ENCODE measurements at regions not wholly inside any gene's neighbourhood (a gene's known extent, or its start where the extent isn't known, plus 50 kb on each side); places are given as distances from the start of the nearest gene placed in this dataset.

DNA sequence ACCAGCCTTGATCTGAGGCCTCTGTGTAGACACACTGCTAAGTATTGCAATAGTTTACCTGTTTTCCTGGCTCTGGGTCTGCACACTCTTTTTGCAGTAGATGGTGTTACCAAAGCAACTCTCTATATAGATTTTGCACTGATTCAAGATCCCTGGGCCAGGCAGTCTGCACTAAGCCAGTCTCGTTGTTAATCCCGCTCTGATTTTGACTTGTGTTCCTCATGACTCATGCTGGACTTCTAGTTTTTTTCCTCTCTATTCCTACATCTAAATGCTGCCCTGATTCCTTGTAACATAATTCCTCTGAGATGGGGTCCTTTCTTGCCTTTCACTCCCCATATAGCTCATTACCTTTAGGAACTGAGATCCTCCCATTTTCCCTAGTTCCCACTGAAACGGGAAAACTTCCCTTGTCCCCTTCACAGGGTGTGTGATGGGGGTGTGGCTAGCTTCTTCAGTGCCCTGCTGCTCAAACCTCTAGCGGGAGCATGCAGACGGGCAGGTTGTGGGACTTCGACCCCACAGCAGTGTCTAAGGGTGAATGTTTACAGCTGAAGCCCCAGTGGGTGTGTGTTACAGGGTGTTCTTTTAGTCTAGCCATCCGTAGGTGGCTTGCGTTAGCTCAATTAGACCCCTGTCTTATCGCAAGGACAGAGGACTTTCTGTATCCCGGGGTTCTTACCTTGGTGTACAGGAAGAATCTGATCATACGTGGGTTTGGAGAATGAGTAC lies 106.5 kb upstream of the RAB3GAP2 start:
- Histone ChIP-seq H3K9ac (ENCODE audit: low read length) (no peak overlapping the region), H4K20me1 (ENCODE audit: insufficient read depth, low read length) (no peaks in the 10 kb centered on the region), H3K9me3 (ENCODE audit: insufficient read depth, low read length) (peaks cover 23% of the 10 kb centered on the region), H3K4me3 (ENCODE audit: low read length) (no peak overlapping the region), H2AFZ (ENCODE audit: low read depth, low read length) (no peak overlapping the region), H3K36me3 (replicated peaks; ENCODE audit: low read depth, low read length) (peaks cover 20% of the 10 kb centered on the region), H3K79me2 (ENCODE audit: low read length) (no peaks in the 10 kb centered on the region), H3K27ac (ENCODE audit: low read length) (no peak overlapping the region), H3K4me2 (ENCODE audit: low read length) (no peak overlapping the region), H3K4me1 (ENCODE audit: low read length) (peaks cover 24% of the 10 kb centered on the region), H3K27me3 (ENCODE audit: low read depth, low read length) (no peaks in the 10 kb centered on the region)
- TF ChIP-seq CTCF (IDR thresholded peaks at IDR 0.05; ENCODE audit: low read depth, low read length) (no peak), EZH2phosphoT487 (IDR thresholded peaks at IDR 0.05; ENCODE audit: low read depth) (no peak)

DNA sequence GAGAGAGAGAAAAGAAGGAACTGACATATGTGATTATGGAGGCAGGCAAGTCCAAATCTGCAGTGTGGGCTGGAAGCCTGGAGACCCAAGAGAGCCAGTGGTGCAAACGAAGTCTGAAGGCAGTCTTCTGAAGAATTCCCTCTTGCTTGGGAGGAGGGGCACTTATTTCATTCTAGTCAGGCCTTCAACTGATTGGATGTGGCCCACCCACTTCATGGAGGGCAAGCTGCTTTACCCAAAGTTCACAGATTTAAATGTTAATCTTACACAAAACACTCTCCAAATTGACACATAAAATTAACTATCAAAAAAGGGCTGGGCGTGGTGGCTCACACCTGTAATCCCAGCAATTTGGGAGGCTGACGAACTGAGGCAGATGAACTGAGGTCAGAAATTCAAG lies 103.5 kb upstream of the RAB3GAP2 start:
- peaks cover 2% of the 10 kb centered on the region for H3K4me1 ChIP-seq (ENCODE audit: low read length)

GRCh38 chr1:220374449-220374848 lies 102.2 kb upstream of the RAB3GAP2 start:
- Histone ChIP-seq H3K4me1 (ENCODE audit: low read length) (no peaks in the 10 kb centered on the region), H3K27ac (ENCODE audit: low read length) (no peak overlapping the region), H3K9me3 (ENCODE audit: insufficient read depth, low read length) (no peaks in the 10 kb centered on the region), H3K36me3 (replicated peaks; ENCODE audit: low read depth, low read length) (no peaks in the 10 kb centered on the region), H3K27me3 (ENCODE audit: low read depth, low read length) (no peaks in the 10 kb centered on the region), H4K20me1 (ENCODE audit: insufficient read depth, low read length) (no peaks in the 10 kb centered on the region), H2AFZ (ENCODE audit: low read depth, low read length) (no peak overlapping the region), H3K4me3 (ENCODE audit: low read length) (no peak overlapping the region), H3K4me2 (ENCODE audit: low read length) (no peak overlapping the region), H3K79me2 (ENCODE audit: low read length) (no peaks in the 10 kb centered on the region), H3K9ac (ENCODE audit: low read length) (no peak overlapping the region)
- TF ChIP-seq CTCF (IDR thresholded peaks at IDR 0.05; ENCODE audit: low read depth, low read length), result no peak
- TF ChIP-seq EZH2phosphoT487 (IDR thresholded peaks at IDR 0.05; ENCODE audit: low read depth), result no peak

More for the DNA sequence above, 103.5 kb upstream of the RAB3GAP2 start:
- Histone ChIP-seq H3K27ac (ENCODE audit: low read length) (no peak overlapping the region), H3K4me3 (ENCODE audit: low read length) (no peak overlapping the region), H3K9ac (ENCODE audit: low read length) (no peak overlapping the region), H3K79me2 (ENCODE audit: low read length) (no peaks in the 10 kb centered on the region), H3K36me3 (replicated peaks; ENCODE audit: low read depth, low read length) (no peaks in the 10 kb centered on the region), H2AFZ (ENCODE audit: low read depth, low read length) (no peak overlapping the region), H3K27me3 (ENCODE audit: low read depth, low read length) (no peaks in the 10 kb centered on the region), H3K4me2 (ENCODE audit: low read length) (no peak overlapping the region), H3K9me3 (ENCODE audit: insufficient read depth, low read length) (0 out of 2 replicates have a peak, but pooled peaks cover 2% of the 10 kb centered on the region), H4K20me1 (ENCODE audit: insufficient read depth, low read length) (no peaks in the 10 kb centered on the region)
- TF ChIP-seq EZH2phosphoT487 (IDR thresholded peaks at IDR 0.05; ENCODE audit: low read depth) (no peak), CTCF (IDR thresholded peaks at IDR 0.05; ENCODE audit: low read depth, low read length) (no peak)

DNA sequence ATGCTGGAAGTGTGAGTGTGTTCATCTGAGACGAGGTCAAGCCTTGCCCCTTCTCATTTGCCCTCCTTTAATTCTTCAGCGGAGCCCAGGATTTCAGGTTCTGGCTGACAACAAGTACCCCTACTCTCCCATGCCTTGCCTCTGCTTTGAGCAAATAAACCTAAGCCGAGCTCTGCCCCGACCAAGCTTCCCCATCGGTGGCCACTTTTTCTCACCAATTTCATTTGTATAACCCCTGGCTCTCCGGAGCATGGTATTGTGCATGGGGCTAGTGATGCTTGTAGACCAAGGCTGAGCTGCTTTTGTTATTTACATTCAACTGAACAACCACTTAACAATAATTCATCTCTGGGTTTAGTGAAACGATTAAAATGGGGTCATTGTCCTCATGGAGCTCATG lies 100.2 kb upstream of the RAB3GAP2 start:
- no peak for TF ChIP-seq EZH2phosphoT487 (IDR thresholded peaks at IDR 0.05; ENCODE audit: low read depth)
- TF ChIP-seq CTCF (IDR thresholded peaks at IDR 0.05; ENCODE audit: low read depth, low read length), result no peak
- H2AFZ ChIP-seq (ENCODE audit: low read depth, low read length), result no peak overlapping the region
- H3K27me3 ChIP-seq (ENCODE audit: low read depth, low read length), result no peaks in the 10 kb centered on the region
- no peaks in the 10 kb centered on the region for H3K36me3 ChIP-seq (replicated peaks; ENCODE audit: low read depth, low read length)
- H3K9me3 ChIP-seq (ENCODE audit: insufficient read depth, low read length), result no peaks in the 10 kb centered on the region
- H3K4me1 ChIP-seq (ENCODE audit: low read length), result no peaks in the 10 kb centered on the region
- H4K20me1 ChIP-seq (ENCODE audit: insufficient read depth, low read length), result no peaks in the 10 kb centered on the region
- H3K9ac ChIP-seq (ENCODE audit: low read length), result no peak overlapping the region
- H3K4me3 ChIP-seq (ENCODE audit: low read length), result no peak overlapping the region
- no peak overlapping the region for H3K27ac ChIP-seq (ENCODE audit: low read length)
- H3K4me2 ChIP-seq (ENCODE audit: low read length), result no peak overlapping the region
- no peaks in the 10 kb centered on the region for H3K79me2 ChIP-seq (ENCODE audit: low read length)

Measured in OCI-LY3 (cell line).